HepG2 (cell line): ENCODE measurements at regions not wholly inside any gene's neighbourhood (a gene's known extent, or its start where the extent isn't known, plus 50 kb on each side); places are given as distances from the start of the nearest gene placed in this dataset.

Experiments used
- ATAC-seq: fragments of 200-7000 bp; cut with Tn5 transposase; 3 replicates; pipeline ENCODE4 v1.9.1; 2020; ENCODE audit warnings: mild to moderate bottlenecking, moderate library complexity
- BruUV-seq: library from RNA; stranded (reverse); fragments of 400-500 nt; replicated peaks from 2 replicates; lab custom pipeline; 2021; lab: Mats Ljungman, UMichigan
- CTCF ChIA-PET: fragments of 300-600 bp; formaldehyde crosslinking; extraction: SDS; loops from one replicate; lab custom pipeline; 2021; ENCODE audit warnings: low total read pairs, inconsistent platforms, low intra/inter-chr PET ratio; lab: Yijun Ruan, JAX
- POLR2A ChIA-PET: fragments of 350-600 bp; sonication (Branson Sonifier 250); formaldehyde crosslinking; loops from one replicate; lab custom pipeline; 2020; ENCODE audit warnings: antibody characterized with exemption, inconsistent platforms; lab: Yijun Ruan, JAX
- DNase-seq: peaks from one replicate; pipeline ENCODE4 v3.0.0-alpha.2; 2015; ENCODE audit warnings: low spot score
- FAIRE-seq: peaks from 3 replicates; lab custom pipeline; 2011; peaks lifted over from hg19 to GRCh38; lab: Jason Lieb, UNC
- H2AFZ ChIP-seq: one replicate; pipeline ENCODE4 v1.6.1; 2011; ENCODE audit warnings: low read length, inconsistent platforms
- H3K27ac ChIP-seq: fragments of 300-600 bp; 3 replicates; pipeline ENCODE4 v1.8.0; 2011; ENCODE audit warnings: mixed run types, mild to moderate bottlenecking, mixed read lengths, low read length, inconsistent platforms; ENCODE audit not compliant: insufficient read depth; ENCODE audit errors: extremely low read length
- H3K27me3 ChIP-seq, 2 experiments: fragments of 200-600 bp in 1 of 2; 2 replicates in 1 of 2; 3 replicates in 1 of 2; pipeline versions ENCODE4 v1.6.0 to v1.8.0; 2011; ENCODE audit warnings: low read length in 2 of 2, mild to moderate bottlenecking in 2 of 2, moderate library complexity in 2 of 2, inconsistent platforms in 1 of 2; ENCODE audit not compliant: insufficient read depth in 2 of 2, control insufficient read depth in 1 of 2
- H3K36me3 ChIP-seq, 2 experiments: fragments of 200-600 bp in 1 of 2; replicated peaks in 1 of 2; 2 replicates in 1 of 2; 3 replicates in 1 of 2; pipeline versions ENCODE4 v1.5.1 to v1.8.0; 2011; ENCODE audit warnings: low read length in 2 of 2, inconsistent platforms in 1 of 2; ENCODE audit not compliant: insufficient read depth in 2 of 2, control insufficient read depth in 1 of 2
- H3K4me1 ChIP-seq: 2 replicates; pipeline ENCODE4 v1.5.1; 2012; ENCODE audit warnings: low read length, inconsistent platforms; ENCODE audit not compliant: insufficient read depth
- H3K4me2 ChIP-seq: 2 replicates; pipeline ENCODE4 v1.6.0; 2011; ENCODE audit warnings: low read depth, low read length, inconsistent platforms
- H3K4me3 ChIP-seq, 3 experiments: fragments of 200-600 bp in 1 of 3; sonication (generic), shearing (Covaris generic) in 1 of 3; replicated peaks in 1 of 3; 2 replicates each; pipeline ENCODE4 v1.5.1; 2011 to 2016; ENCODE audit warnings: low read length in 3 of 3, inconsistent platforms in 2 of 3, low read depth in 2 of 3, mild to moderate bottlenecking in 2 of 3, control low read depth in 1 of 3, mixed read lengths in 1 of 3; ENCODE audit not compliant: insufficient read depth in 1 of 3
- H3K79me2 ChIP-seq: one replicate; pipeline ENCODE4 v1.6.1; 2011; ENCODE audit warnings: low read length, inconsistent platforms; ENCODE audit not compliant: insufficient read depth
- H3K9ac ChIP-seq: 2 replicates; pipeline ENCODE4 v1.6.0; 2011; ENCODE audit warnings: mild to moderate bottlenecking, low read depth, low read length, inconsistent platforms; ENCODE audit not compliant: insufficient read depth
- H3K9me3 ChIP-seq: 2 replicates; pipeline ENCODE4 v1.5.1; 2012; ENCODE audit warnings: mild to moderate bottlenecking, low read length
- H4K20me1 ChIP-seq: 2 replicates; pipeline ENCODE4 v1.6.0; 2011; ENCODE audit warnings: inconsistent platforms, mild to moderate bottlenecking, low read length, moderate library complexity; ENCODE audit not compliant: insufficient read depth
- ESRRA ChIP-seq: sonication (generic); formaldehyde crosslinking; IDR thresholded peaks from 2 replicates; pipeline ENCODE4 v1.5.1; 2020; ENCODE audit warnings: mild to moderate bottlenecking, low read depth, missing genetic modification reagents
- FOXJ3 ChIP-seq: sonication (generic); formaldehyde crosslinking; IDR thresholded peaks from 2 replicates; pipeline ENCODE4 v1.4.0; 2020; ENCODE audit warnings: missing genetic modification reagents, mild to moderate bottlenecking, borderline replicate concordance
- KDM5A ChIP-seq: fragments of 200-600 bp; sonication (generic); IDR thresholded peaks from 2 replicates; pipeline ENCODE4 v1.7.0; 2018; ENCODE audit warnings: antibody characterized with exemption, mild to moderate bottlenecking, low read length, borderline replicate concordance
- KMT2B ChIP-seq: IDR thresholded peaks from 2 replicates; pipeline ENCODE4 v1.6.1; 2016; ENCODE audit warnings: missing genetic modification reagents, missing compliant biosample characterization
- MBNL3 ChIP-seq: fragments of 250-450 bp; sonication (Bioruptor Pico); conservative IDR thresholded peaks from 2 replicates; pipeline ENCODE4 v1.8.0; 2022; ENCODE audit warnings: mild to moderate bottlenecking, inconsistent platforms
- NONO ChIP-seq, 2 experiments: fragments of 450-650 bp in 1 of 2; sonication (generic) in 1 of 2; formaldehyde crosslinking in 1 of 2; IDR thresholded peaks in 1 of 2; conservative IDR thresholded peaks in 1 of 2; 2 replicates each; pipeline versions ENCODE4 v1.6.1 to v1.8.0; 2017 to 2022; ENCODE audit warnings: mild to moderate bottlenecking in 1 of 2, missing genetic modification reagents in 1 of 2, moderate library complexity in 1 of 2
- PLRG1 ChIP-seq: fragments of 450-650 bp; conservative IDR thresholded peaks from 2 replicates; pipeline ENCODE4 v1.6.1; 2016
- ZNF282 ChIP-seq: fragments of 450-650 bp; IDR thresholded peaks from 2 replicates; pipeline ENCODE4 v1.6.1; 2018; ENCODE audit not compliant: partially characterized antibody
- ZNF850 ChIP-seq: sonication (generic); formaldehyde crosslinking; conservative IDR thresholded peaks from 2 replicates; pipeline ENCODE4 v1.9.0; 2021; ENCODE audit warnings: mild to moderate bottlenecking, missing genetic modification reagents
- WGBS: methylation state at CpG from one replicate; pipeline ENCODE4 v1.1.6; 2017; ENCODE audit warnings: low lambda C conversion rate; 5-methylcytosine and 5-hydroxymethylcytosine counted together
- in situ Hi-C: cut with HindIII; loops from 2 replicates; pipeline ENCODE4 v1.10.0; 2017; ENCODE audit warnings: low pct_unique_long_range_greater_than_20kb; ENCODE audit not compliant: extremely low pct_ligation_motif_present
- intact Hi-C: fragments of 100-400 bp; cut with micrococcal nuclease; formaldehyde crosslinking; loops from one replicate; pipeline ENCODE4 v1.10.0; 2022; ENCODE audit not compliant: unreplicated experiment
- TF ChIP-seq, protein P1 (sequence below): sonication (generic); formaldehyde crosslinking; IDR thresholded peaks from 2 replicates; pipeline ENCODE4 v1.4.0; 2020; ENCODE audit warnings: missing genetic modification reagents

DNA sequence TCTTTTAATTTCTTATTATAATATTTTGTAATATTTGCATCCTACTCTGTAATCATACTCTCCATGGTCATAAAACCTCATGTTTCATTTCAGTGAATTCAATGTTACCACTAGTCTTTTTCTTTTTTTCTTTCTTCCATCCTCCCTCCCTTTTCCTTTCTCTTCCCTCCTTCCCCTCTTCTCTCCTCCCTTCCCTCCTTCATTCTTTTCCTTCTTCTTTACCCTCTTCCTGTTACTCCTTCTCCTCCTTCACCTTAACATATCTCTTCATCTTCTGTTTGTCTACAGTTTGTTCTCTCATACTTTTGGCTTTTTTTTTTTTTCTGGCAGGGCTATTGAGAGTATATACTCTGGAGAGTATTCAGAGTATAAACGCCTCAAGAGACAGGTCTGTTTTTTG, 491.6 kb upstream of the ID2 start:
- Histone ChIP-seq H3K9ac (no peak overlapping the region), H3K27me3 (peaks cover 0 to 32% of the 10 kb centered on the region in 2 experiments; a peak in 2 of 5 replicates), H3K36me3 (no peaks in the 10 kb centered on the region), H3K9me3 (no peaks in the 10 kb centered on the region), H4K20me1 (no peaks in the 10 kb centered on the region), H3K4me1 (peaks cover 11% of the 10 kb centered on the region), H3K27ac (no peak overlapping the region), H3K4me3 (no peak overlapping the region), H3K4me2 (no peak overlapping the region), H2AFZ (no peak overlapping the region), H3K79me2 (no peaks in the 10 kb centered on the region)
- 0% methylated on average over 1 of the region's 1 CpG for WGBS
- DNase-seq (no peak), ATAC-seq (no peak), FAIRE-seq (no peak)
- POLR2A ChIA-PET, result no interaction called here
- no TSS peak for BruUV-seq
- in situ Hi-C loops (no loop called here), intact Hi-C loops (no loop called here)
- TF ChIP-seq KMT2B (CRISPR knock-in tag), result no peak
- TF ChIP-seq ZNF282, result no peak
- 0 out of 2 replicates have a peak, but pooled peaks have one; percentile 59 for TF ChIP-seq PLRG1
- no peak for TF ChIP-seq KDM5A
- no peak for TF ChIP-seq FOXJ3 (CRISPR knock-in tag)
- 0 out of 2 replicates have a peak, but pooled peaks have one; percentile 80 for TF ChIP-seq NONO (IDR thresholded peaks at IDR 0.05)
- no peak for TF ChIP-seq NONO (CRISPR knock-in tag; conservative IDR thresholded peaks at IDR 0.05)
- CTCF ChIA-PET, result no interaction called here

DNA sequence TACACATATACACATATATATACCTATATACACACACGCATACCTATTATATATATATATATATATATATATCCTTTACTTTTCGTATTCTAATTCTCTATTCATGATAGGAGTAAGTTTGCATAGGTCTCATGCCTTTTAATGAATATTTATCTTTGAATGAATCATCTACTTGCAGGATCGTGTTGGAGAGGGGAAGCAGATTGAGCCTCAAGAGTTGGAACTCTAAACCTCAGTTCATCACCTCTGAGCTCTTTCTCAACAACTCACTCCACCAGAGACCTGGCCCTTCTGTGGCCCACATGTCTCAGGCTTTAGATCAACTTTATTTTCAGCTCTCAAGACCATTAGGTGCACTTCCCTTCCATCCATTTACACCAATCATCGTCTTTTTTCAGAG, 490.4 kb upstream of the ID2 start:
- H3K27ac ChIP-seq, result no peak overlapping the region
- TF ChIP-seq MBNL3 (CRISPR knock-in tag), result no peak
- TF ChIP-seq ZNF850 (CRISPR knock-in tag), result no peak
- no peak for TF ChIP-seq ESRRA
- TF ChIP-seq, protein P1, sequence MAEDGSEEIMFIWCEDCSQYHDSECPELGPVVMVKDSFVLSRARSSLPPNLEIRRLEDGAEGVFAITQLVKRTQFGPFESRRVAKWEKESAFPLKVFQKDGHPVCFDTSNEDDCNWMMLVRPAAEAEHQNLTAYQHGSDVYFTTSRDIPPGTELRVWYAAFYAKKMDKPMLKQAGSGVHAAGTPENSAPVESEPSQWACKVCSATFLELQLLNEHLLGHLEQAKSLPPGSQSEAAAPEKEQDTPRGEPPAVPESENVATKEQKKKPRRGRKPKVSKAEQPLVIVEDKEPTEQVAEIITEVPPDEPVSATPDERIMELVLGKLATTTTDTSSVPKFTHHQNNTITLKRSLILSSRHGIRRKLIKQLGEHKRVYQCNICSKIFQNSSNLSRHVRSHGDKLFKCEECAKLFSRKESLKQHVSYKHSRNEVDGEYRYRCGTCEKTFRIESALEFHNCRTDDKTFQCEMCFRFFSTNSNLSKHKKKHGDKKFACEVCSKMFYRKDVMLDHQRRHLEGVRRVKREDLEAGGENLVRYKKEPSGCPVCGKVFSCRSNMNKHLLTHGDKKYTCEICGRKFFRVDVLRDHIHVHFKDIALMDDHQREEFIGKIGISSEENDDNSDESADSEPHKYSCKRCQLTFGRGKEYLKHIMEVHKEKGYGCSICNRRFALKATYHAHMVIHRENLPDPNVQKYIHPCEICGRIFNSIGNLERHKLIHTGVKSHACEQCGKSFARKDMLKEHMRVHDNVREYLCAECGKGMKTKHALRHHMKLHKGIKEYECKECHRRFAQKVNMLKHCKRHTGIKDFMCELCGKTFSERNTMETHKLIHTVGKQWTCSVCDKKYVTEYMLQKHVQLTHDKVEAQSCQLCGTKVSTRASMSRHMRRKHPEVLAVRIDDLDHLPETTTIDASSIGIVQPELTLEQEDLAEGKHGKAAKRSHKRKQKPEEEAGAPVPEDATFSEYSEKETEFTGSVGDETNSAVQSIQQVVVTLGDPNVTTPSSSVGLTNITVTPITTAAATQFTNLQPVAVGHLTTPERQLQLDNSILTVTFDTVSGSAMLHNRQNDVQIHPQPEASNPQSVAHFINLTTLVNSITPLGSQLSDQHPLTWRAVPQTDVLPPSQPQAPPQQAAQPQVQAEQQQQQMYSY (CRISPR knock-in tag), result no peak
- CTCF ChIA-PET, result no interaction called here
- H4K20me1 ChIP-seq, result no peaks in the 10 kb centered on the region
- no peak overlapping the region for H3K4me3 ChIP-seq
- peaks cover 11% of the 10 kb centered on the region for H3K4me1 ChIP-seq
- no peaks in the 10 kb centered on the region for H3K9me3 ChIP-seq
- peaks cover 0 to 32% of the 10 kb centered on the region in 2 experiments; a peak in 2 of 5 replicates for H3K27me3 ChIP-seq
- H3K36me3 ChIP-seq, result no peaks in the 10 kb centered on the region
- no peak overlapping the region for H2AFZ ChIP-seq
- POLR2A ChIA-PET, result no interaction called here
- intact Hi-C loops (no loop called here), in situ Hi-C loops (no loop called here)
- ATAC-seq (no peak), FAIRE-seq (no peak), DNase-seq (no peak)
- WGBS, result 30% methylated on average over 4 of the region's 4 CpGs
- no TSS peak for BruUV-seq
- no peaks in the 10 kb centered on the region for H3K79me2 ChIP-seq
- no peak overlapping the region for H3K4me2 ChIP-seq
- H3K9ac ChIP-seq, result no peak overlapping the region
